ENCODE measurements at regions not wholly inside any gene's neighbourhood (a gene's known extent, or its start where the extent isn't known, plus 50 kb on each side); places are given as distances from the start of the nearest gene placed in this dataset.

- DNase-seq, result no peak
These were observed 69.6 kb downstream of the MDH1 start for GRCh38 chr2:63658176-63658968.

DNA sequence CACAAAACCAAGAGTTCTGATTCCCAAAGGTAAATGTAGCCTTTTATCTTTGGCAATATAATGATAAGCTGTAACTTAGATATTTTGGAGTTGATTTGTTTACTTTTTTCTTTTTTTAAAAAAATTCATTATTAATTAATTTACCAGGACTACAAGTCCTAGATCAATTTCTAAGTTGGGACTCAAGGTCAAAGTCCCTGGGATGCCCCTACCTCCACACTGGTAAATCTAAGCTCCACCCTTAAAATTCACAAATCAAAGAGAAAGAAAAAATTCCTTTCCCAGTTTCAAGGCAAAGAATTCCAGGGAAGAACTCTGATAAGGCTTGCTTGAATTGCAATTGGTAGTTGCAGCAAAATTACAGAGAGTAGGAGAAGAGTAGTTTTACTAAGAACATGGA lies 71.3 kb downstream of the MDH1 start:
- no peak for DNase-seq

- no peak for DNase-seq
These were observed 72.3 kb downstream of the MDH1 start for GRCh38 chr2:63661076-63661475.

DNA sequence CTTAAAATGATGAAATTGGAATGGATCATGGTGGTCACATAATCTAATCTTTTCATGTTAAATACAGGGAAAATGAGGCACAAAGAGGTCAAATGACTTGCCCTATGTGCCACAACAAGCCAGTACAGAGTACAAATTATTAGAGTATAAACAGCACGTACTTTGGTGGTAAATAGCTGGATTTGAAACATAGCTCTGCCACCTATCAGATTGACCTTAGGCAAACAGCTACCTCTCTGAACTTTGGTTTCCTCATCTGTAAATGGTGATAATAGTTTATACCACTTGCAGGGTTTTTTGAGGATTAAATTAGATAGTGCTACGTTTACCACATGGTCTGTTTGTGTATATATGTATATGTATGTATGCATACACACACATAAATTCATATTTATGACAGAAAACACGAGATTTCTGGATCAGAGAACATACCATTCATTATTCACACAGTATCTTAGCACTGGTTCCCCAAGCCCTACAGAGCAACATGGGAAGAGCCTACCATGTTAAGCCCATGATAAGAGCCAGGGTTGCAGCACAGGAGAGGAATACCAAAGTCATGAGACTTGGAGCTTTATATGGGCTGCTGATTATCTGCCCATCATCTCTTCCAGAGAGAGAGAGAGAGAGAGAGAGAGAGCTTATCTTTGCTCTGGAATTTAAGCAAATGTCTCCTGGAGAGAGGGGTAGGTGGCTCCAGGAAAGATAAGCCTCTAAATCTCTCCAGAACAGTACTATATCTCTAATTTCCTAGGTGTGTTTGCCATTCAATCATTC lies 73.5 kb downstream of the MDH1 start:
- DNase-seq, result no peak

DNA sequence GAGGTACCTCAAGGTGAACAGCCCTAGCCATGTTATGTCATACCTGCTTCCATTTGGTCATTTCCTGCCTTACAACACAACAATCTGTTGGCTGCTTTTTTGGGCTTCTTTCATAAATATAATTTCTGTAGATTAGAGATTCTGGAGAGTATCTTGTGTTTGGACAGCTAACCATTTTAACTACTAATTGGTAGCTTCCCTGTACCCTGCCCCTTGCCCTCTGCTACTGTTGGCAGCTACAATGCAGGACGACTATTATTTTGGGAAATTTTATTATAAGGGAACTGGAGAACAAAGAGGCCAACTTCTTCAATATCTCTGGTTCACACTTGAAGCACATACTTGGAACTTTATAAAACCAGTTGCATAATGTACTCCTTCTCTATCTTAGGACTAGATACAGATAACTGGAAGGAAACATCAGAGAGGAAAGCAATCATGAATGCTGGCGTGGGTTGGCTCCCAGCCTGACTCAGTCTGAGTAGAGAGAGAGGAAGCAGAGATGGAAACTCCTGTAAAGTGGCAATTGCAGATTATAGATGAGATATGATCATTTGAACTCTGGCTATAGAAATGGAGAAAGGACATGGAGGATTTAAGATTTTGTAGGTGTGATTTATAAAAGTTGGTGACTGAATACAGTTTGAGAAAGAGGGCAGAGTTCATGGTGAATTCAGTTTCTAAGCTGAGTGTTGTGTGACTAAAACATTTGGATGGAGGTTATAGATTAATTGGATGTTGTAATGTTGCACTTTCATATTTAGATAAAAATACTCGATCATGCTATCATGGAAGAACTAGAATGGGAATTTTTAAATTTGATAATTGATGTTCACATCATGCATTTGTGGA lies 74.5 kb downstream of the MDH1 start:
- peak; percentile 7 for DNase-seq

DNA sequence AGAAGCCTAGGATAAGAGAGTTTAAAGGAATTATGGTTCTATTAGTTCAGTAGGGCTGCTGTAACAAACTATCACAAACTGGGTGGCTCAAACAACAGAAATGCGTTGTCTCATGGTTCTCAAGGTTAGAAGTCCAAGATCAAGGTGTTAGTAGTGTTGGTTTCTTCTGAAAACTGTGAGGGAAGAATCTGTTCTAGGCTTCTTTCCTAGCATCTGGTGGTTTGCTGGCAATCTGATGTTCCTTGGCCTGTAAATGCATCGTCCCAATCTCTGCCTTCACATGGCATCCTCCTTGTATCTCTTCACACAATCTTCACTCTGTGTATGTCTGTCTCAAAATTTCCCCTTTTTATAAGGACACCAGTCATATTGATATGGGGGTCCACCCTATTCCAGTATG lies 76.3 kb downstream of the MDH1 start:
- DNase-seq, result no peak

DNA sequence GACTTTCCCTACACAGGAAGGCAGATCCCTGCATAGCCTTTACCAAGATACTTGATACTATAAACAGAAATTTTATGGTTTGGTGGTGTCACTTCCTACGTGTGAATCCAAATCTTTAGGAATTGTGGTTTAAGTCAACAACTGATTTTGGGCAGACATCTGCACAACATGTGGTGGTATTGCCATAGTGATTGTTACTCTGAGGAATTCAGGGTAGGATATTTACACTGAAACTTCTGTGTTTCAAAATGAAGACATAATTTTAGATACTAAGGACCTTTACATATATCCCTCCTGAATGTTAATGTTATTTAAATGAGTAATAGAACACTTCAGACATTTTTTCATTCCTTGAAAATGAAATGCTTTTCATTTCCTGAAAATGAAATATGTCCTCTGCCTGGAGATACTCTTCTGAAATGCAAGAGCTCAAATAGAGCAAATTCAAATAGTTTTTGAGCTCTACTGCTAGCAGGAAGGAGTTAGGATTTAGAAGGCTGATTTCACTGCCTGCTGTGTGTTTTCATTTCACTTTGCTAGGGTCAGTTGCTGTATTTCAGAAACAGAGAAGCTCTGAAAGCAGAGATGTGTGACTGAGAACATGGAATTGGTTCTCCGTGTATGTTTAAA lies 77.2 kb downstream of the MDH1 start:
- no peak for DNase-seq

DNA sequence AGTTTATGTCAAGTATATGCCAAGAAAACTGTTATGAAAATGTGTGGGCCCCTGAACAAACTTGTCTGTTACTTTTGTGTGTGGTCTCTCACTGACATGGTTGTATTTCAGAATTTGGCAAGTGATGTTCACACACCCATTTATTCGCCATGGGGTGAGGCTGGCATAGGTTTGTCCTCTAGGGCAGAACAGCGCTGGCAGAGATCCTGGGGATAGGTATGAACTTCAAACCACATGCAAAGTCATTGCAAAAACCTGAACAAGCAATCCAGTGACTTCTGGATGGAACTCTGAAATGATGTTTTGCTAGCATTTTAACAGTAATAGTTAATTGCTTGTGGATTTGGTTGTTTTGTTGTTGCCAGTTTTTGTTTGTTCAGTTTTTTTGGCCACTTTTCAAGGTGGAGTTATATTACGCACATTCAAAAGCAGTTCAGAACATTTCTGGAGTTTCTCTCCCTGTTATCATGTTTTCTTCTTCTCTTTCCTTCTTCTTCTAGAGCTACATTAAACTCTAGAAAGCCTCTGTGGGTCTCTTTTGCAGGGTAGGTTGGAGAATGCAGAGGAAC lies 78.5 kb downstream of the MDH1 start:
- DNase-seq, result no peak

GRCh38 chr2:63668000-63668399 lies 79.2 kb downstream of the MDH1 start:
- no peak for DNase-seq

GRCh38 chr2:63668466-63668865 lies 79.7 kb downstream of the MDH1 start:
- no peak for DNase-seq

- no peak for DNase-seq
These were observed 80.8 kb downstream of the MDH1 start for GRCh38 chr2:63669596-63669995.

DNA sequence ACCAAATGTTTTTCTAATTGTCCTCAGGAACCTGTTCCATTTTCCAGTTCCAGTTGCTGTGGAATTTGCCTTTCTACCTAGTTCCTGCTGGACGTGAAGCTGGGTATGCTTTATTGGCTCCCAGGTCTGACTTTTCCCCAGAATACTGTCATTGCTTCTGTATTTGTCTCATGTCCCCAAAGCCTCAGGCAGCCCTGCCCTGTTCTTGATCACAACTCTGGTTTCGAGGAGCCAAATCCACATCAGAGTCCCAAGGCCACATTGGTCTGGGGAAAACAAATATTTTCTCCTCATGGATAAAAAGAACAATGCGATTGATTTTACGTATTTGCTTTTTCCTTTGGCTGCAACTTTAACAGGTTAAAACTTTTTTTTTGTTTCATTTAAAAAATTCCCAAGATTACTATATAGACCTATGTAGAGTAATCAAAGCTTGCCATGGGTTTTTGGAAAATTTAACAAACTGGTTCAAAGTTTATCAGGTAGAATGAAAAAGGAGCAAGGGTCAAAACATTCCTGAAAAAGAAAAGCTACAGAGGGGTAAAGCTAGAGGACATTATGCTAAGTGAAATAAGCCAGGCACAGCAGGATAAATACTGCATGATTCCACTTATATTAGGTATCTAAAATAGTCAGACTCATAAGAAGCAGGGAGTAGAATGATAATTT lies 85.2 kb downstream of the MDH1 start:
- no peak for DNase-seq

GRCh38 chr2:63675026-63675425 lies 86.3 kb downstream of the MDH1 start:
- no peak for DNase-seq

- DNase-seq, result no peak
These were observed 87.4 kb downstream of the MDH1 start for GRCh38 chr2:63676135-63676534.

GRCh38 chr2:63678085-63678484 lies 89.3 kb downstream of the MDH1 start:
- DNase-seq, result no peak

DNA sequence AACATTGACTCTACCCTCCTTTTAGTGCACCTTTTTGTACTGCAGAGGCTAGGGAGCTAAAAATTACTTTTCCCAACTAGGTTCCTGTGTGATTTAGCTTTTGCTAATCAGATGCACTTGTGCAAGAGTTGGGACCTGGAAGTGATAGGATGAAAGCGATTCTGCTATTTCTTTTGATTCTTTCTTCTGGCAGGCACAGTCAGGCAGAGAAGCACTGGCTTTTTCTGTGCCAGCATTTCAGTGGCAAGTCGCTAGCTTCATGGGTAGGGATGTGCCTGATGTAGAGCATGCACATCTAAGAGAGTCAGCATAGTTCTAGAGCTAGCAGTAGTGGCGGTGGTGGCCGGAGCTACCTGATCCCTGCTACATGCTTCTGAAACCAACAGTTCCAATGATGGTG lies 89.8 kb downstream of the MDH1 start:
- no peak for DNase-seq

DNA sequence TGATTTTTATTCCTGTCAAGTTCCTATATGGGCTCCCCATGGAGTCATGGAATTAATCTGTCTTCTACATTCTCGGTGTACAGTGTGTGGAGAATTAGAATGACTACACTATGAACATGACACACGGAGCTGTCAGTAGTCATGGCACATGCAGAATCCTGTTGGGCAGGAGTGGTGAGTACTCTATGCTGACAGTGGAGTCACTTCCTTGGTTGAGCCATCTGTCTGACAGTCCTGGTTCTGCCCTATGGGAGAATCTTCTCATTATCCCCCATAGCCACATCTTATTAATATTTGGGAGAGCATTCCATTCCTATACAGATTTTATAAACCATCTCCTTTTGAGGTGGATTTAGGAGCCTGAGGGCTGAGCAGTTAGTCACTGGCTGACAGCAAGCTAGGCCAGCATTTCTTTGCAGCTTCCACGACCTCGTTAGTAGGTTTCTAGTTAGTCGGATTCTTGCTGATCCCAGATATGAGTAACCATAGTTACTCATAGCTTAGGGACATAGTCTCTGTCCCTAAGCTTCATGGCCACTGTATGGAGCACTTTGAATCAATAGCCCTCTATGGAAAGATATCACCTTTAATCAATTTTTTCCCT lies 90.6 kb downstream of the MDH1 start:
- no peak for DNase-seq

DNA sequence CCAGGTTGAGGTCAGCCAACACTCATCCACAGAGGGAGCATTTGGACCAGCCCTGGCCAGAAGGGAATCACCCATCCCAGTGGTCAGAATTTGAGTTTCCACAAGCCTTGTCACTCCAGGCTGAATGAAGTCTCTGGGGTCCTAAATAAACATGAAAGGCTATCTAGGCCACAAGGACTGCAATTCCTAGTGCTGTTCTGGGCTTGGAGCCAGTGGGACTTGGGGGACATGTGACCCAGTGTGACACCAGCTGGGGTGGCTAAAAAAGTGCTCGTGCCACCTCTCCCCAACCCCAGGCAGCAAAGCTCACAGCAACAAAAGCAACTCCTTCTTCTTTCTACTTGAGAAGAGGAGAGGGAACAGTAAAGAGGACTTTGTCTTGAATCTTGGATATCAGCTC lies 91.7 kb downstream of the MDH1 start:
- no peak for DNase-seq

DNA sequence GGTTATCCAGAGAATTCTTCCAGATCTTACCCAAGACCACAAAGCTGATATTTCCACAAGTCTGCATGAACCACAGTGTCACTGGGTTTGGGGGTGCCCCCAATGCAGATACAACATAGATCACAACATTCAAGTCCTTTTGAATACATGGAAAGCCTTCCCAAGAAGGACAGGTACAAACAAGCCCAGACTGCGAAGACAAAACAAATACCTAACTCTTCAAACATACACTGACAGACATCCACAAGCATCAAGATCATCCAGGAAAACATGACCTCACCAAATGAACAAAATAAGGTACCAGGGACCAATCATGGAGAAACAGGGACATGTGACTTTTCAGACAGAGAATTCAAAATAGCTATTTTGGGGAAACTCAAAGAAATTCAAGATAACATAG lies 93.1 kb downstream of the MDH1 start:
- DNase-seq, result no peak

DNA sequence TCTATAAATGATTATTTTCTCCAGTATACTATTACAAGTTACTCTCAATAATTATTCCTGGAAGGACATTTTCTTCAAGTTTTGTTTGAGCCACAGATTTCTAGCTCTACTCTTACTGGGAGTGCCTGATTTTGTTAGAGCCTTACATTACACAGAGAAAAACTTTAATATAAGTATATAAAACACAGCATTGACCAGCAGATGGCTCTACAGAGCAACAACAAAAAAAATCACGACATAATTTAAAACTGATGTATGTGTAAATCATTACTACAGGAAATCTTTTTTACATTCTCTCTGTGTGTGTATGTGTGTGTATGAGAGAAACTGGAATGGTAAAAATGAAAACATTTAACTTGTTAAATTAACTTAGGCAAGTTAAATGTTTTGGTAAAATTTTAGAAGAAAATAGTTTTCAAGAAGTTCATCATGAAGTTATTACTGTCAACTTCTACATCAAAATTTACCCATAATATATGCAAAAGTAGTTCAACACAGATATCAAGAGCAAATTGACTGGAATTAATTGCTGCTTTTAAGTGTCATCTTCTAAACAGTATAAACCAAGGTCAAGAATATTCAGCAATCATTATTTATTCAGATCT lies 103.3 kb downstream of the MDH1 start:
- DNase-seq, result no peak

GRCh38 chr2:63695583-63695982 lies 106.8 kb downstream of the MDH1 start:
- DNase-seq, result no peak

Data from activated CD4-positive, alpha-beta T cell treated with anti-CD3 and anti-CD28 coated beads for 48 hours (primary cell).